Activated CD4-positive, CD25-positive, alpha-beta regulatory T cell treated with anti-CD3 and anti-CD28 coated beads, Interleukin-2, amount 50 U/mL, for 72 hours (primary cell): ENCODE measurements at regions not wholly inside any gene's neighbourhood (a gene's known extent, or its start where the extent isn't known, plus 50 kb on each side); places are given as distances from the start of the nearest gene placed in this dataset.

Experiments
- DNase-seq: peaks from one replicate; pipeline ENCODE4 v3.0.0; 2021

DNA sequence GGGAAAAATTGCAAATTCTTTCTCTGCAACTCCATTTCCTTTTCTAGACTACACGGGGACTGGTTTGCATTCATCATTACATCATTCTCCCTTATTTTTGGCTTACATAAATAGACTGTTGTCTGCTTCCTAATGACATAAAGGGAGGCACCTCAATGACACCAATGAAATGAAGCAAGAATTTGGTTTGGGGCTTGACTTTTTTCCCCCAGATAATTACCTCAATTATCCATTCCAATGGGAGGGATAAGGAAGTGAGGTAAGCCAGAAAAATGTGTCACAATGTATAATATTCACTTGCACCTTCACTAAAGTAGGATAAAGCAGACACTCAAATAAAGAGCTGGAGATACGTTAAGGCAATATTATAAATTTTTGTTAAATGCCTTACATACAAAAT, 240.6 kb upstream of the GRIP1 start:
- DNase-seq: no peak

DNA sequence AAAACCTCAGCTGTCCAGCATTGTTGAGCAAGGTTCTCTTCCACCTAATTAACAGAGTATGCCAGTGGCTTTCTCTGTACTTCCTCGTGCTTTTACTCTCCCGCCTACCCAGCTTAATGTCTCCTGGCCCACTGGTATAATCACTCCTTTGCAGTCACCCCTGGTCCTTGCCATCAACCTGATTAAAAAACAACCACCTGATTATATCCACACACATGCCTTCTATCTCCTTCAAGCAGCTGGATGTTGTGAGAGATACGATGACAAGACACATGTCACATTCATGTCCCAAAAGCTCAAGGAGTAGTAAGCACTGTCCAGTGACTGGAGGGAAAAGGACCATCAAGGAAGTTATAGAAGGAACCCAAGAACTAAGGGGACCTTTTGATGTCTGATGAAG, 241.3 kb upstream of the GRIP1 start:
- DNase-seq: no peak

DNA sequence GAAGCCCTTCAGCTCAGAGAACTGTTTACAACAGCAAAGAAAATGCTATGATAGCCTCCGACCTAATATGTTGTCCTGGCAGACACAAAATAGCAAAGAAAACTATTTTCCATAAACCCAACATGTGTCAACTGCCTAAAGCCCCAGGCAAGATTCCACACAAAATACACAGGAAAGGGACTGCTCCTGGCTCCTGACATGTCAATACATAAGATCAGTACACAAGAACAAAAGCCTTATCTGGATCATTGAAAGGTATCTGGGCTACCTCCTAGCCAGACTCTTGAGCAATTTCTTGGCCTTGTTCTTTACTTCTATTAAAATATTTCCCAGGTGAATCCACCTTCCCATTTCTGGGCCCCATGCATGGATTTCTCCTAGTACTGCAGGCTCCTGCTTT, 242.3 kb upstream of the GRIP1 start:
- DNase-seq: no peak

DNA sequence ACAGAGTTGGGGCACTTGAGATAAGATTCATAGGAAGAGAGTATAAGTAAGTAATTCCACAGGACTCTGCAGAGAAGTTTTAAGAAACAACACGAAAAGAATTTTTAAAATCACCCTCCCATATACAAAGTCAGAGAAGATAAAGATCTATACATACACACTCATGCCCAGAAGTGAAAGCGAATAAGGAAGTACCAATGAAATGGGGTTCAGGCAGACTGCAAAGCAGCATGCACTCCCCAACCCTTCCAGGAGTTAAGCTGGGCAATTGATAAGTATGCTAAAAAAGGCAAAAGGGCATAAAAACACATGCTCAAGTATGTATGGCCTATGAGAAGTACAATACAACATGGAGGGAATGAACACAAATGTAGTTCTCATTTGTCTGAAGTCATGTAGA, 246.2 kb upstream of the GRIP1 start:
- DNase-seq: no peak

DNA sequence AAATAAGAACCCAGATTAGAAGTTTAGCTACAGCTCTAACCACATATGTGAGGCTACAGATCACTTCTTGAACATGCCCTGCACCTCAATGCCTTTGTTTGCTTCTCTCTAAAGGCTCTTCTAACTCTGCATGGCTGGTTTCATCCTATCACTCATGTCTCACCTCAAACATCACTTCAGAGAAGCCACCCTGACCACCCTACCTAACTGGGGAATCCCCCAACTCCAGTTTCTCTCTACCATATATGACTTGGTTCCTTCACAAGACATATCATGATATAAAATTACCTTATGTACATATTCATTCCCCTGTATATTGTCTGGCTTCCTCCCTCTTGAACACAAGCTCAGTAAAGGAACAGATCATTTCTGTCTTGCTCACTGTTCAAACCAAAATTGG, 250.2 kb upstream of the GRIP1 start:
- DNase-seq: no peak

DNA sequence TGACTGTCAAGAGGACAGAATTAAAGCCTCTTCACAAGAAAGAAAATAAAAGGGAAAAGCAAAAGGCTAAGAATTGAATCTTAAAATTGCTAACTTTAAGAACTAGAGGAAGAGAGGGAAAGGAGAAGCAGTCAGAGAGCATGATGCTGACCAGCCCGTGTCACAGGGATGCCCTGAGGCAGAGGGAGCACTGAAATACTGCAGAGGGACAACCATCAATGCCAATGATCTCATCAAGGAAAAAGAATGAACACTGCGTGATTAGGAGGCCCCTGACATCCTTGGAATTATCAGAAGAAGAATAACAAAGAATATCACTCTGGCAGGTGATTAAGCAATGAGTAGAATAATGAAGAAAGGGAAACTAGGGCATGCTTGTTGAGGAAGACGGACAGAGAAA, 252.2 kb upstream of the GRIP1 start:
- no peak for DNase-seq

DNA sequence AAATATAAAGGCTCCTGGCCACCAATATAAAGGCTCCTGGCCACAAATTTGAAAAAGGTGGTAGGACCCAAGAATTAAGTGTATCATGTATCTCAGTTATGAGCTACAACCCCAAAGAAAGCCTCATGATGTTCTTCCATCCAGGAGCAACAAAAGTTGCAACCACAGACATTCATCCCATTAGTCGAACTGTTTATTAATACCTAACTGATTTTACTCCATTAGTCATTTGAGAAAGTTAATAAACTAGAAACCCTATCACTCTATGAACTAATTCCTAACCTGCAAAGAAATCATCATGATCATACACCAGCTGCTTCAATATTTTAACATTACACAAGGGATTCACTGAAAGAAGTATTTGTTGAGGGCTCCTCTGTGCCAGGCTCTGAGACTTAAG, 253.2 kb upstream of the GRIP1 start:
- no peak for DNase-seq

DNA sequence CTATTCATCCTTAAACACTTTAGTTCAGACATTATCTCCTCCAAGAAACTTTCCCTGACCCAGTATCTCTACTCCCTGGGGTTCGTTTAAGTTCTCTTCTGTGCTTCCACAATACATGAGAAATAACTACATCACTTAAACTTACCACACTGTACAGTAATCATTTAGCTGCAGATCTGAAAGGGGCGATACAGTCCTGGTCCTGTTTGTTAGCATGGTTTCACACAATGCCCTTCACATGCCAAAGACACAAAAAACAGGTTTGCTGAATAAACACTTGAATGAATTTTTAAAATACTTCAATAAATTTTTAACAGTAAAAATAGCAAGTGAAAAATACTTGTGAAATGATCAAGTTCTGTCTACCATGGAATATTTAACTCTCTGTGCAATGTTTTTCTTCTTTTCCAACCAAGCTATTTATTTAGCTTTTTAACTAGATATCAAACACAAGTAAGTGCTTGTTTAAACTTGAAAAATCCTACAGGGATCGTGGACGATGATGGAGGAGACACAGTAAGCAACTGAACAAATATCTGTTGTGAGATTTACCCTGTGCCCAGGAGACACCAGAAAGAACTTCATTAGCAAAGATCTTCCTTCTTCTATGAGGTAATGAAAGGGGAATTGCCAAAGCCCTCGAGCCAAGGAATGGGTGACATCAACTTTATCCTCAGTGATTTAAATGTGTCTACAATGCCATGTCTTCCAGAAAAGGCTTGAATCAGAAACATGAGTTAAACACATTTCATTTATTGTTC, 255.6 kb upstream of the GRIP1 start:
- DNase-seq: no peak

DNA sequence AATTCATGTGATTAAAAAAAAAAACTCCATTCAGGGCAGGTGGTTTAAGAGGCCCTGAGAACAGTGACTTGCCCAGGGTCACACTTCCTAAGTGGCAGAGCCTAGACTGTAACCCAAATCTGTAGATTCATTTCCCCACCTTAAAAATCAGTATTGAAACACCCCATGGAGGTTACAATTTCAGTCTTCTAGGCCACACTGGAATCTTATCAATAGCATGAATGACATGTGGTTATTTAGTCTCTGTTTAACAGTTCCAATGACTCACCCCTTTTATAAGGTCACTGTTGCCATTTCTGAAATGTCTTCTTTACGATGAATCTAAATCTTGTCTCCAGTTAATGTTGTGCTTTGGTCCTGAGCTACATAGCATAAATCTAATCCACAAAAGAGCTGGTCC, 262.3 kb upstream of the GRIP1 start:
- DNase-seq: no peak

DNA sequence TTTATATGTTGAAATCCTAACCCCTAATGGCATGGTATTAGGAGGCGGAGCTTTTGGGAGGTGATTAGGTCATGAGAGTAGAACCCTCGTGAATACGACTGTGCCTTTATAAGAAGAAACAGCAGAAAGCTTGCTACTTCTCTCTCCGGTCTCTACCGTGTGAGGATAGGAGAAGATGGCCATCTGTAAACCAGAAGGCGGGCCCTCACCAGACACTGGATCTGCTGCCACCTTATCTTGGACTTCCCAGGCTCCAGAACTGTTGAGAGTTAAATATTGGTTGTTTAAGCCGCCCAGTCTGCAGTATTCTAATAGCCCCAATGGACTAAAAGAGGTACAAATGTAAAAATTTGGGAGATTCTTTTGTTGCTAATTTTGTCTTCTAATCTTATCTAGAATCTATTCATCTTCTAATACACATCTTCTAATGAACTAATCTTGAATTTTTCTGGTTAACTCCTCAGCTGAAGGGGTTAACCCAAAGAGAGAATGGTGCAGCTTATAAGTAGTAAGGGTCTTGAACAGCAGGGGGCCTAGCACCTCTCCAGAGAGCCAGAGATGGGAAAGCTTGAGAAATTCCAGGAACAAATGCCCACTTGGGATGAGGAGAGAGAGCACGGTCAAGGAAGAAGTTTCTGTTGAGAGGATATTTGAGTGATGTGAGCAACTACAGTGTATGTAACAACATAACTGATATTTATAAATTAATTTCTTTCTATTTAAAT, 264.0 kb upstream of the GRIP1 start:
- DNase-seq: no peak

DNA sequence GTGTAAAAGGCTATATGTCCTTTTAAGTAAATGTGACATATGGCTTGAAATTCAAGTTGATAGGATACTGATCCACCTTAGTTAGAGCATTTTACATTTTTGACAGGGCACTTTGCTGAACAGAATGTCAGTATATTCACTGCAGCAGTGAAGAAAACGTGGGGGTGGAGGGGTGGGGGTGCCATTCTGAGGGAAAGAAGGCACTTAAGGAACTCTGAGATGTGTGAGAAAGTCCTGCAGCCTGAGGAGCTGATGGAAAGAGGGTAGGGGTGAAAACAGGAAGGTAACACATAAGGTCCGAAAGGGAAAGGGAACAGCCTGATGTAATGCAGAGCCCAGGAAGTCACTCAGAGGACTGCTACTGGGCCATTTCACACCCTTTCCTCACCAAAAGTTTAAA, 265.5 kb upstream of the GRIP1 start:
- DNase-seq: no peak

DNA sequence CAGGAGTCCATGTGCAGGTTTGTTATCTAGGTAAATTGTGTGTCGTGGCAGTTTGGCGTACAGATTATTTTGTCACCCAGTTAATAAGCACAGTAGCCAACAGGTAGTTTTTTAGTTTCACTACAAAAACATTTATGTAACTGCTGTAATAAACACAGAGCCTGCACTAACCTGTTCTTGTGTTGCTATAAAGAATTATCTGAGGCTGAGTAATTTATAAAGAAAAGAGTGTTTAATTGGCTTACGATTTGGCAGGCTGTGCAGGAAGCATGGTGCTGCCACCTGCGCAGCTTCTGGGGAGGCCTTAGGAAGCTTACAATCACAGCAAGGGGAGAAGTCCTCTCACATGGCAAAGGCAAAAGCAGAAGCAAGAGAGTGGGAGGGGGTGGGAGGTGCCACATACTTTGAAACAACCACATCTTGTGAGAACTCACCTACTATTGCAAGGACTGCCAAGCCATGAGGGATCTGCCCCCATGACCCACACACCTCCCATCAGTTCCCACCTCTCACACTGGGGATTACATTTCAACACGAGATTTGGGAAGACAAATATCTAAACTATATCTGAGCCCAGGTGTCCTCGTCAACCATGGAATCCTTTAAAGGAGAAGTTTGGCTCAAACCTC, 266.4 kb upstream of the GRIP1 start:
- no peak for DNase-seq

DNA sequence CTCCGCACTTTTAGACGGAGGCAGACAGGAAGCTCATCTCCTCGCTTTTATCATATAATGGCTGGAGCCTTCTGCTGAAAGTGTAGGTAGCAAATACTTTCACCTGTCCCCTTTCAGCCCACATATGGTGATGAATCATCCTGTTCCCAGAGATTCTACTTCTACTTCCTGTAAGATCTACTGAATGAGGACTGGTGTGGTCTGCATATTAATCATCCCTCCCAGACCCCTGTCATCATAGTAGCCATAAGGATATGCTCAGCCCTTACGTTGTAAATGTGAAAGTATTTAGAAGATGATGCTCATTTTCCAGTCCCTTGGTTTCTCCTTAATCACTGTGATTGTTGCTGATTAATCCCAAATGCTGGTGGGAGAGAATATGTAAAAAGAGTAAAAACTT, 268.2 kb upstream of the GRIP1 start:
- no peak for DNase-seq

DNA sequence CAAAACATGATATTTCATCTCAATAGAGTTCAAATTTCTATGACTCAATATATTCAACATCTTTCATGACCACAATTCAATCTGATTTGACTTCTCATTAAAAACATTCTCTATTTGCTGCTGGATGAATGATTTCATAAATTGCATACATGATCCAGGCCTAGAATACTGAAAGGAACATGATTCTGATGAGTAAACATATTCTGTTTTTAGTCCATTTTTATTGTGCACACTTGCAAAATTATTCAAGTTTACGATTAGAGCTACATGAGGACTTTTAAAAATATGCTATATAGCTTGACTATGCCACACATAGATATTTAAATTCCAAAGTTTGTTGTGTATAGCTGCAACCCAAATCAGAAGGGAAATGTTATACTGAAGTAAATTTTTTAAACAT, 273.8 kb upstream of the GRIP1 start:
- no peak for DNase-seq

DNA sequence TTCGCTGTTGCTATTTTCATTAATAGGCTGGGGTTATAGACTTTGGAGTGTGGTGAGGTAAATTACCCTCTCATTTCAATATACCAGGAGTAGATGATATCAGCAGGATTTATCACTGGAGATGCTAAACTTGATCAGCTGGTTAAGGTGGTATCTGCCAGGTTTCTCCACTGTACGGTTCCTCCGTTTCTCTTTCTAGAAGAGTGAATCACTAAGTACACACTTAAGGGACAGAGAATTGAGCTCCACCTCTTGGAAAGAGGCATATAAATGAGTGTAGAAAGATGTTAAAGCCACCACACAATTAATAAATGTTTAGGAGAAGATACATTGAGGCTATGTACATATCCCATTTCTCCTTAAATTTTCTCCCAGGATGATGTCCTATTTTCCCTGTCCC, 277.4 kb upstream of the GRIP1 start:
- DNase-seq: no peak

DNA sequence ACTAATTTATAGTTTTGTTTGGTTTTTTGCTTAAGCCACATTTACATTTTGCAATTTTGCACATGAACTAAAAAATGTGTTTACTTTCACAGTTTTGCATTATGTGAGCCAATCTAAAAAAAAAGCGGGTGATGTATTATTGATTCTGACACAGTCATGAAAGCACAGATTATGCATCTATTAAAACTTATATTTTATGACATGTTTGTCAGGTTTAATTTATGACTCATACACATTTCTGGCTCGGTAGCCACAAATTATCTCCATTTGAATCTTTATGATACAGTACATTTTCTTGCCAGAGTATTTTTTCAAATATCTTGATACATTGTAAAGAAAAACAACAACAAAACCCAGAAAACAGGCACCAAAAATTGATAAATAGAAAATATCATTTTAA, 280.4 kb upstream of the GRIP1 start:
- no peak for DNase-seq

DNA sequence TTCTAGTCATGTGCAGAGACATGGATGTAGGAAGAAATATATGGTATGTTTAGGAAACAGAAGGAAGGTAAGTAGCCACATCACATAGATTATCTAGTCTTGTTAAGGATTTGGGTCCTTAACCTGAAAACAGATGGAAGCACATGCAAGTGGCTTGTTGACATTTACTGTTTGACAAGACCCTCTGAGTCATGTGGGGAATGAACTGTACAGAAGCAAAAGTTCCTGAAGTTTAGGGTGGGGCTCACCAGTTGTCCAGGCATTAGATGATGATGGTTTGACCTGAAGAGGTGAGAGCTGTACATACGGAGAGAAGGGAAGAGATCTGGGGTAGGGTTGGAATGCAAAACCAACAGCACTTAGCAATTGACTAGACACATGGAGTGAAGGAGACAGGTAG, 281.1 kb upstream of the GRIP1 start:
- no peak for DNase-seq

DNA sequence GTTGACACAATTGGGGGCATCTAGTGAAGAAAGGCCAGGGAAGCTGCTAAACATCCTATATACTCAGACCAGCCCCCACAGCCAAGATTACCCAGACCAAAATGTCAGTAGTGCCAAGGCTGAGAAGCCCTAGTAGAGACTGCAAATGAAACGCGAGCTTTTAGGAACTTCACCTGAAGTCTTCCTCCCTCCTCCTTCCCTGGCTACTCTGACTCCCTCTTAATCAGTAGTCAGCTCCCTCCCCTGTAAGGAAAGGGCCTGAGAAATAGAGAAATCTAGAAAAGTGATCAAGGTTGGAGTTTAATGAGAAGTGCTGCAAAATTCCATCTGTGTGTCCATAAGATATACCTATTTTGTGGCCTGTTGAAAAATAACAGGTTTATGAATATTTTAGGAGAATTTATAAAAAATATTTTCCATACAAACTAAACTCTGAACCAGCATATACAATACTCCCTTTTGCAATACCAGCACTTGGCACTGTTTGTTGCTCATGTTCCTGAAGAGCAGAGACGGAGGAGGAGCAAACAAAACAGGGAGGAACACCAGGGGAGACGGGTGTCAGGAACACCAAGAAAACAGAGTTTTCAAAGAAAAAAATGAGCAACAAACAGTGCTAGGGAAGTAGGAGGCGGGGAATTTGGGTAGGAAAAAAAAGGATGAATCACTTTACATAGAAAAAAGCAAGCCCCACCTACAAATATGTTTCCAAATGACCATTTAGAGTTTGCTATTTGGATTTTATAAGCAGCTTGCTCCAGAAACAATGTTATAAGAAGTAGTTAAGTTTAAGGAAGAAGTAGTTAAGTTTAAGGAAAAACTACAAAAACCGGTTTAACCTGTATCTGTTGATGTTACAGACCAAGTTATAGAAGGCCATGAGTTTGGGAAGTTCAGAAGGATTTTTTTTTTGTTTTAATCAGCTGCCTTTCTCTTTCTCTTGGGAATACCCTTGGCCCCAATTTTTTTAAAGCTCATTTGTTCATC, 282.1 kb upstream of the GRIP1 start:
- no peak for DNase-seq

DNA sequence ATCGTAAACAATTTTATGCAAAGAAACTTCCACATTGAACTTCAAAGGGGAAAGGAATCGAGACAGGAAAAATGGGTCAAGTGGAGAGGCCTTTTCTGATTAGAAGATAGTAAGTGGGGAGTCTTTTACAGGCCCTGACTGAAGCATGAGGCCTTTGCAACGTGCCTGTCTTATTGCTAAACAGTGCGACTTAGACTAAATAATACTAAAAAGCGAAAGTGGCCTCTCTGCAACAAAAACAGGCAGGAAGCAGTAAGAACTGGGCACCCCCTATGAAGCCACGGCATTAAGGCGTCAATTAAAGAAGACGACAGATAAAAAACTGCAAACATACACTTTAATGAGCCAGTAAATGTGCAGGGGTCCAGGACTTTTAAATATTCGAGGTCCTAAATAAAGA, 283.4 kb upstream of the GRIP1 start:
- no peak for DNase-seq

DNA sequence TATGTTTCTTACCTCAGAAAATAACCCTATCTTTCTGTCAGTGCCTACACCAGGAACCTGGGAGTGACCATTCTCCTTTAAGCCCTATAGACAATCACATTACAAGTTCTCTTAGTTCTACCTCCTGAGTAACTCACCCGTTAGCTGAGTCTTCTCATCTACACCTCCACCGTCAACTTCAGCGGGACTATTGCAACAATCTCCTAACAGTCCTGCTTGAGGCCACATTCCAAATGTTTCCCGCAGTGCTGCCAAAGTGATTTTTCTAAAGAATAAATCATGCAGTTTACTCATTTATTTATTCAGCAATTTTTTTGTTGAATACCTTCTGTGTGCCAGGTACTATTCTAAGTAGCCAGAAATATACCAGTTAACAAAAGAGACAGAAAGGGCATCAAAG, 285.0 kb upstream of the GRIP1 start:
- no peak for DNase-seq

DNA sequence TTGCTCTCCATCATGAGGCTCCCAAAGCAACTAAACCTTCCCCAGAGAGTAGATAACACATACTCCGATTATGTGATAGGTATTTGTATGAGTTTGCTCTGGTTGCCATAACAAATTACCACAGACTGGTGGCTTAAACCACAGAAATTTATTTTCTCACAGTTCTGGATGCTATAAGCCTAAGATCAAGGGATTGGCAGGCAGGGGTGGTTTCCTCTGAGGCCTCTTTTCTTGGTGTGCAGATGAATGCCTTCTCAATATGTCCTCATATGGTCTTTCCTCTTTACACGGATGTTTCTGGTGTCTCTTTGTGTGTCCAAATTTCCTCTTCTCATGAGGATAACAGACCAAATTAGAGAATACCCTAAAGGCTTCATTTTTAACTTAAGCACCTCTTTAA, 285.8 kb upstream of the GRIP1 start:
- no peak for DNase-seq

DNA sequence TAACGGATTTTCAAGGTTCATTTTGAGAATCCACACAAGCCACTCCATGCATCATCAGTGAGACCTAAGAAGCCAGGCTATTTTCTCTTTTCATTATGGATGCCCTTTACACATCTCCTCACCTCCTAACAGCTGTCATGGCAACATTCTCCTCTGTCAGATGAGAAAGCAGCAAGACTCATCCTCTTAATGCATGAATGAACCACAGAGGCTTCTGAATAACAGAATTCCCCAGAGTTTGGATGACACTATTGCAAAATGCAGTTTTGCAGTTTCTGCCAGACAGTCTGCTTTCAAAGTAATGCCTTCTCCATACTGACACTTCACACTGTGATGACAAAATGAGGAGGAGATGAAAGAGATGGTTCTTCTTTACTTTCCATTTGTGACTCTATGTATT, 286.7 kb upstream of the GRIP1 start:
- DNase-seq: no peak

DNA sequence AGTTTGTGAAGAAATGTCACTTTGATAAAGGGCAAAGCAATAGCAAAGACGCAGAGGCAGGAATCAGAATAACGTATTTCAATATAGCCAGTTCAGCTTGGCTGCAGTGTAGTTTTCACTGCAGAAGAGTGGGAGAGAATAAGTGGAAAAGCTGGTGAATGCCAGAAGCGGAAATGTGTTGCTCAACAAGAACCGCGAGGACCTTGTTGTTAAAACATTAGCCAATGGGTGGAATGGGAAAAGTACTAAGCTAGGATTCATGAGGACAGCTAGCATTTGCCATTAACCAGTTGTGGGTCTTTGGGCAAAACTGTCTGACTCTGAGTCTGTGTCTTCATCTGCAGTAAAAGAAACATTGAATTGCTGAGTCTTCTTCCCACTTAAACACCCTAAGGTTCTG, 292.9 kb upstream of the GRIP1 start:
- no peak for DNase-seq
